ENCODE measurements at regions not wholly inside any gene's neighbourhood (a gene's known extent, or its start where the extent isn't known, plus 50 kb on each side); places are given as distances from the start of the nearest gene placed in this dataset.

- no peaks in the 10 kb centered on the region for H3K27me3 ChIP-seq (ENCODE audit: insufficient read depth, low read length)
- no peak overlapping the region for H2BK15ac ChIP-seq (ENCODE audit: low read depth, low read length)
- Mint-ChIP-seq H3K36me3 (ENCODE audit: insufficient read depth in 1 of 3, low read depth in 3 of 3) (no peaks in the 10 kb centered on the region), H3K27ac (no peak overlapping the region), H3K4me3 (no peak overlapping the region), H3K4me1 (no peaks in the 10 kb centered on the region), H3K27me3 (ENCODE audit: low read depth) (no peaks in the 10 kb centered on the region), H3K9me3 (no peaks in the 10 kb centered on the region)
- no peak overlapping the region for H2BK5ac ChIP-seq (ENCODE audit: insufficient read length, low read length)
- no peak overlapping the region for H2AK5ac ChIP-seq (ENCODE audit: insufficient read length, low read length)
- H3K4me1 ChIP-seq (ENCODE audit: insufficient read depth, low read length) = no peaks in the 10 kb centered on the region
- H4K5ac ChIP-seq (ENCODE audit: insufficient read length, low read depth, low read length) = no peak overlapping the region
- no peaks in the 10 kb centered on the region for H3K79me2 ChIP-seq (ENCODE audit: insufficient read depth, low read length)
- no peak for DNase-seq
- H4K20me1 ChIP-seq (ENCODE audit: control insufficient read depth, insufficient read depth, insufficient read length) = no peaks in the 10 kb centered on the region
- H2AFZ ChIP-seq (ENCODE audit: low read length) = no peak overlapping the region
- no peak overlapping the region for H3K23ac ChIP-seq (ENCODE audit: insufficient read length, low read depth, low read length)
- no peak overlapping the region for H4K91ac ChIP-seq (ENCODE audit: insufficient read length, low read depth, low read length)
- TF ChIP-seq CTCF (conservative IDR thresholded peaks at IDR 0.05) = no peak
- no CpG with 5 or more reads among the region's 2 CpGs for WGBS (ENCODE audit: extremely low coverage, insufficient read length, low lambda C conversion rate)
- no peak overlapping the region for H2BK120ac ChIP-seq (ENCODE audit: low read depth, low read length, poor library complexity, severe bottlenecking)
- H3K79me1 ChIP-seq (ENCODE audit: insufficient read depth, low read depth, low read length, poor library complexity, severe bottlenecking) = no peaks in the 10 kb centered on the region
- no peak overlapping the region for H2BK20ac ChIP-seq (ENCODE audit: low read depth, low read length, poor library complexity, severe bottlenecking)
- no peak overlapping the region for H3K14ac ChIP-seq (ENCODE audit: insufficient read depth, low read length)
- no peak overlapping the region for H3K18ac ChIP-seq (ENCODE audit: insufficient read length, low read depth, low read length)
- H2BK12ac ChIP-seq (ENCODE audit: insufficient read length, low read depth, low read length) = no peak overlapping the region
- no peak overlapping the region for H3K4ac ChIP-seq (ENCODE audit: low read depth, low read length)
- H3K23me2 ChIP-seq (ENCODE audit: insufficient read length, low read depth, low read length, poor library complexity, severe bottlenecking) = no peaks in the 10 kb centered on the region
- H3K9me3 ChIP-seq (ENCODE audit: control insufficient read depth, low read depth, low read length) = no peaks in the 10 kb centered on the region
- H3T11ph ChIP-seq (ENCODE audit: low read length) = no peak overlapping the region
- H3K4me2 ChIP-seq (ENCODE audit: insufficient read depth, insufficient read length, low read length) = no peak overlapping the region
- H3K56ac ChIP-seq (ENCODE audit: insufficient read length, low read depth, low read length) = no peak overlapping the region
- H4K8ac ChIP-seq (replicated peaks; ENCODE audit: insufficient read length, low read depth, low read length) = no peak overlapping the region
- H3K27ac ChIP-seq (ENCODE audit: insufficient read length, low read depth, low read length) = no peak overlapping the region
- no peak overlapping the region for H3K9ac ChIP-seq (ENCODE audit: extremely low read depth, insufficient read length, low read length)
These were observed 1699.4 kb downstream of the PCDH9 start for GRCh38 chr13:65530688-65531087.
